ENCODE measurements at regions not wholly inside any gene's neighbourhood (a gene's known extent, or its start where the extent isn't known, plus 50 kb on each side); places are given as distances from the start of the nearest gene placed in this dataset.

DNA sequence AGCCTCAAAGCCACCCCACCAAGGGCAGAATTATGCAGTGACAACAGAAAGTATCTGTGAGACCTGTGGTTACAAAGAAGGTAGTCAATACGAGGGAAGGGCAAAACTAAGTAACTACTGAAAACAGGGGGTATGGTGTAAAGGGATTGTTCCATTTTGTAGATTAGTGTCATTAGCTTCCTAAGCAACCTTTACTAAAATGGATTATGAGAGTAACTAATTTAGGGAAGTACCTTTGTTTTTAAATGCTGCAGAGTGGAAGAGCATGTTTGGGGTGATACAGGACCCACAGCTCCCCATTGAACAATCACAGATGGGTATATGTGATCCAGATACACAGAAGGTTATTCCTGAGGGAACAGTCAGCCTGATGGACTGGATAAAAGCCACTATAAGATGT, 51.3 kb upstream of the TAC1 start:
- H3K4me2 ChIP-seq (ENCODE audit: insufficient read depth, insufficient read length, low read length) = no peak overlapping the region
- no peak for DNase-seq
- no peaks in the 10 kb centered on the region for H3K27me3 ChIP-seq (ENCODE audit: insufficient read depth, low read length)
- no peak overlapping the region for H2BK20ac ChIP-seq (ENCODE audit: low read depth, low read length, poor library complexity, severe bottlenecking)
- no peak overlapping the region for H2BK120ac ChIP-seq (ENCODE audit: low read depth, low read length, poor library complexity, severe bottlenecking)
- no peak overlapping the region for H2BK12ac ChIP-seq (ENCODE audit: insufficient read length, low read depth, low read length)
- no peak overlapping the region for H3K23ac ChIP-seq (ENCODE audit: insufficient read length, low read depth, low read length)
- TF ChIP-seq CTCF (conservative IDR thresholded peaks at IDR 0.05) = no peak
- no peak overlapping the region for H2AK5ac ChIP-seq (ENCODE audit: insufficient read length, low read length)
- H3K4me3 Mint-ChIP-seq = no peak overlapping the region
- H3K79me2 ChIP-seq (ENCODE audit: insufficient read depth, low read length) = no peaks in the 10 kb centered on the region
- no peak overlapping the region for H3T11ph ChIP-seq (ENCODE audit: low read length)
- no peaks in the 10 kb centered on the region for H3K36me3 Mint-ChIP-seq (ENCODE audit: insufficient read depth in 1 of 3, low read depth in 3 of 3)
- H4K8ac ChIP-seq (replicated peaks; ENCODE audit: insufficient read length, low read depth, low read length) = no peak overlapping the region
- H3K27ac ChIP-seq (ENCODE audit: insufficient read length, low read depth, low read length) = no peak overlapping the region
- H2BK5ac ChIP-seq (ENCODE audit: insufficient read length, low read length) = no peak overlapping the region
- peaks cover under 1% of the 10 kb centered on the region; the same call in 1 of the 2 replicates for H3K27me3 Mint-ChIP-seq (ENCODE audit: low read depth)
- no peaks in the 10 kb centered on the region for H3K4me1 ChIP-seq (ENCODE audit: insufficient read depth, low read length)
- no peak overlapping the region for H4K5ac ChIP-seq (ENCODE audit: insufficient read length, low read depth, low read length)
- no peak overlapping the region for H3K9ac ChIP-seq (ENCODE audit: extremely low read depth, insufficient read length, low read length)
- no peak overlapping the region for H3K4ac ChIP-seq (ENCODE audit: low read depth, low read length)
- no peaks in the 10 kb centered on the region for H3K79me1 ChIP-seq (ENCODE audit: insufficient read depth, low read depth, low read length, poor library complexity, severe bottlenecking)
- WGBS (ENCODE audit: extremely low coverage, insufficient read length, low lambda C conversion rate) = no CpG with 5 or more reads among the region's 1 CpG
- H2AFZ ChIP-seq (ENCODE audit: low read length) = no peak overlapping the region
- no peak overlapping the region for H4K91ac ChIP-seq (ENCODE audit: insufficient read length, low read depth, low read length)
- H3K9me3 ChIP-seq (ENCODE audit: control insufficient read depth, low read depth, low read length) = no peaks in the 10 kb centered on the region
- H2BK15ac ChIP-seq (ENCODE audit: low read depth, low read length) = no peak overlapping the region
- H3K18ac ChIP-seq (ENCODE audit: insufficient read length, low read depth, low read length) = no peak overlapping the region
- H3K56ac ChIP-seq (ENCODE audit: insufficient read length, low read depth, low read length) = no peak overlapping the region
- H3K9me3 Mint-ChIP-seq = no peaks in the 10 kb centered on the region
- no peaks in the 10 kb centered on the region for H4K20me1 ChIP-seq (ENCODE audit: control insufficient read depth, insufficient read depth, insufficient read length)
- no peaks in the 10 kb centered on the region for H3K23me2 ChIP-seq (ENCODE audit: insufficient read length, low read depth, low read length, poor library complexity, severe bottlenecking)
- H3K27ac Mint-ChIP-seq = no peak overlapping the region
- H3K4me1 Mint-ChIP-seq = no peaks in the 10 kb centered on the region
- H3K14ac ChIP-seq (ENCODE audit: insufficient read depth, low read length) = no peak overlapping the region
